Tibial artery (tissue), 4 donors: ENCODE measurements at regions not wholly inside any gene's neighbourhood (a gene's known extent, or its start where the extent isn't known, plus 50 kb on each side); places are given as distances from the start of the nearest gene placed in this dataset.

Experiments used
- DNase-seq, 2 donors: peaks; one replicate each; pipeline ENCODE4 v3.0.0-alpha.2; 2019
- H3K27ac ChIP-seq, 2 donors: fragments of 200-600 bp; sonication (generic) in 1 of 2; 1 replicate in 1 of 2; 2 replicates in 1 of 2; pipeline ENCODE4 v1.5.1; 2018 to 2019; ENCODE audit warnings: mild to moderate bottlenecking in 1 of 2
- H3K27me3 ChIP-seq, 2 donors: fragments of 200-600 bp; sonication (generic) in 1 of 2; one replicate each; pipeline versions ENCODE4 v1.5.1 to v1.6.0; 2016 to 2019
- H3K36me3 ChIP-seq, 3 donors: fragments of 200-600 bp; sonication (generic) in 2 of 3; one replicate each; pipeline ENCODE4 v1.5.1; 2016 to 2019; ENCODE audit warnings: mild to moderate bottlenecking in 2 of 3
- H3K4me1 ChIP-seq, 4 donors: fragments of 200-600 bp; sonication (generic) in 2 of 4; 1 replicate in 3 of 4; 2 replicates in 1 of 4; pipeline ENCODE4 v1.5.1; 2016 to 2019
- H3K4me3 ChIP-seq, 2 donors: fragments of 200-600 bp; sonication (generic) in 1 of 2; 1 replicate in 1 of 2; 2 replicates in 1 of 2; pipeline ENCODE4 v1.5.1; 2018 to 2019; ENCODE audit warnings: mild to moderate bottlenecking in 2 of 2
- H3K9me3 ChIP-seq, 3 donors: fragments of 200-600 bp; sonication (generic) in 1 of 3; one replicate each; pipeline ENCODE4 v1.5.1; 2016 to 2019
- intact Hi-C: fragments of 100-400 bp; cut with DNase I; formaldehyde crosslinking; loops from one replicate; pipeline ENCODE4 v1.15.0; 2023; ENCODE audit warnings: low total_unique reads
- TF ChIP-seq, protein P1 (sequence below), 2 experiments: fragments of 200-600 bp in 1 of 2; fragments of 450-650 bp in 1 of 2; IDR thresholded peaks; one replicate each; pipeline ENCODE4 v1.5.1; 2017 to 2019; ENCODE audit warnings: antibody characterized with exemption in 2 of 2, mild to moderate bottlenecking in 1 of 2, moderate library complexity in 1 of 2

GRCh38 chr17:33517746-33518145, 224.7 kb upstream of the ASIC2 start:
- Histone ChIP-seq H3K4me3 (no peak overlapping the region), H3K36me3 (no peaks in the 10 kb centered on the region), H3K9me3 (no peaks in the 10 kb centered on the region), H3K4me1 (no peaks in the 10 kb centered on the region), H3K27ac (no peak overlapping the region), H3K27me3 (peaks cover 0 to 2% of the 10 kb centered on the region in 2 donors)
- no peak for DNase-seq
- TF ChIP-seq, protein P1, sequence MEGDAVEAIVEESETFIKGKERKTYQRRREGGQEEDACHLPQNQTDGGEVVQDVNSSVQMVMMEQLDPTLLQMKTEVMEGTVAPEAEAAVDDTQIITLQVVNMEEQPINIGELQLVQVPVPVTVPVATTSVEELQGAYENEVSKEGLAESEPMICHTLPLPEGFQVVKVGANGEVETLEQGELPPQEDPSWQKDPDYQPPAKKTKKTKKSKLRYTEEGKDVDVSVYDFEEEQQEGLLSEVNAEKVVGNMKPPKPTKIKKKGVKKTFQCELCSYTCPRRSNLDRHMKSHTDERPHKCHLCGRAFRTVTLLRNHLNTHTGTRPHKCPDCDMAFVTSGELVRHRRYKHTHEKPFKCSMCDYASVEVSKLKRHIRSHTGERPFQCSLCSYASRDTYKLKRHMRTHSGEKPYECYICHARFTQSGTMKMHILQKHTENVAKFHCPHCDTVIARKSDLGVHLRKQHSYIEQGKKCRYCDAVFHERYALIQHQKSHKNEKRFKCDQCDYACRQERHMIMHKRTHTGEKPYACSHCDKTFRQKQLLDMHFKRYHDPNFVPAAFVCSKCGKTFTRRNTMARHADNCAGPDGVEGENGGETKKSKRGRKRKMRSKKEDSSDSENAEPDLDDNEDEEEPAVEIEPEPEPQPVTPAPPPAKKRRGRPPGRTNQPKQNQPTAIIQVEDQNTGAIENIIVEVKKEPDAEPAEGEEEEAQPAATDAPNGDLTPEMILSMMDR (IDR thresholded peaks at IDR 0.05): no peak
- intact Hi-C loops: no loop called here

GRCh38 chr17:33519692-33520091, 226.6 kb upstream of the ASIC2 start:
- peaks cover 0 to 2% of the 10 kb centered on the region in 2 donors for H3K27me3 ChIP-seq
- DNase-seq: no peak
- no peaks in the 10 kb centered on the region for H3K36me3 ChIP-seq
- no peaks in the 10 kb centered on the region for H3K9me3 ChIP-seq
- H3K4me3 ChIP-seq: no peak overlapping the region
- TF ChIP-seq, protein P1 (IDR thresholded peaks at IDR 0.05): no peak
- H3K4me1 ChIP-seq: peaks cover 0 to 11% (median 3%) of the 10 kb centered on the region in 4 donors
- intact Hi-C loops: no loop called here
- H3K27ac ChIP-seq: no peak overlapping the region

GRCh38 chr17:33520426-33521330, 227.6 kb upstream of the ASIC2 start:
- H3K4me1 ChIP-seq: peaks cover 0 to 11% (median 3%) of the 10 kb centered on the region in 4 donors
- no peak overlapping the region for H3K27ac ChIP-seq
- intact Hi-C loops: no loop called here

GRCh38 chr17:33521784-33522183, 228.7 kb upstream of the ASIC2 start:
- TF ChIP-seq, protein P1 (IDR thresholded peaks at IDR 0.05): no peak
- intact Hi-C loops: no loop called here
- peaks cover 0 to 3% (median 0%) of the 10 kb centered on the region in 3 donors for H3K9me3 ChIP-seq
- no peak for DNase-seq
- H3K36me3 ChIP-seq: no peaks in the 10 kb centered on the region
- peaks cover 0 to 2% of the 10 kb centered on the region in 2 donors for H3K27me3 ChIP-seq
- H3K4me1 ChIP-seq: peaks cover 0 to 11% (median 3%) of the 10 kb centered on the region in 4 donors
- no peak overlapping the region for H3K27ac ChIP-seq
- no peak overlapping the region for H3K4me3 ChIP-seq

More at GRCh38 chr17:33520426-33521330, 227.6 kb upstream of the ASIC2 start:
- TF ChIP-seq, protein P1 (IDR thresholded peaks at IDR 0.05): peak; percentile 55 to 60
- peak in 1 of 2 donors; percentile 68 for DNase-seq
- peaks cover 0 to 2% of the 10 kb centered on the region in 2 donors for H3K27me3 ChIP-seq
- H3K9me3 ChIP-seq: no peaks in the 10 kb centered on the region
- H3K36me3 ChIP-seq: no peaks in the 10 kb centered on the region
- H3K4me3 ChIP-seq: no peak overlapping the region

DNA sequence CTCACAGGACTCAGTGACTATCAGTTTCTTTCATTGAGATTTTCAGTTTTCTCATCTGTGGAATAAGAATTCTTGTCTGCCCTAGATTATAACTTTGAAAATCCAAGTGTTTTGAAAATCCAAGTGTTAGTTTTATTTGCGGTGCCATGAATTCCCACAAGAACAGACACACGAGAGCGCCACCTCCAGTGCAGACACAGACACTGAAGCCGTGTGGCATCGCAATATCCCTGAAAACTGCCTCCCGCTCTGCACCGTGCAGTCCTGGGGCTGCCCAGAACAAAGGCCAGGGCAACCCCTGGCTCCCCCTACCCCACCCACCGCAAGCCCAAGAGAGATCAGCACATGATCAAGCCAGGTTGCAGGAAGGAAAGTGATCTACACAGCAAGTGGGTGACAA, 229.5 kb upstream of the ASIC2 start:
- DNase-seq: no peak
- Histone ChIP-seq H3K9me3 (peaks cover 0 to 12% (median 3%) of the 10 kb centered on the region in 3 donors), H3K36me3 (no peaks in the 10 kb centered on the region), H3K4me3 (no peak overlapping the region), H3K27me3 (peaks cover 0 to 2% of the 10 kb centered on the region in 2 donors), H3K27ac (no peak overlapping the region), H3K4me1 (peaks cover 0 to 11% (median 3%) of the 10 kb centered on the region in 4 donors)
- TF ChIP-seq, protein P1 (IDR thresholded peaks at IDR 0.05): no peak
- intact Hi-C loops: no loop called here
